GM12878 (cell line): ENCODE measurements at regions not wholly inside any gene's neighbourhood (a gene's known extent, or its start where the extent isn't known, plus 50 kb on each side); places are given as distances from the start of the nearest gene placed in this dataset.

Source experiments
- ATAC-seq: fragments of 200-7000 bp; cut with Tn5 transposase; 3 replicates; pipeline ENCODE4 v1.9.1; 2020; ENCODE audit warnings: mild to moderate bottlenecking, moderate library complexity
- BruUV-seq: library from RNA; stranded (reverse); fragments of 400-500 nt; replicated peaks from 2 replicates; lab custom pipeline; 2021; lab: Mats Ljungman, UMichigan
- CTCF ChIA-PET: fragments of 300-600 bp; sonication (Branson Sonifier 250); formaldehyde crosslinking; extraction: SDS; loops from one replicate; lab custom pipeline; 2021; ENCODE audit warnings: inconsistent platforms; lab: Yijun Ruan, JAX
- POLR2A ChIA-PET: fragments of 350-600 bp; formaldehyde crosslinking; extraction: SDS; loops from one replicate; lab custom pipeline; 2021; ENCODE audit warnings: inconsistent platforms; lab: Charles Lee
- RAD21 ChIA-PET: fragments of 300-600 bp; sonication (Branson Sonifier 250); formaldehyde crosslinking; loops from one replicate; lab custom pipeline; 2023; ENCODE audit warnings: antibody characterized with exemption; ENCODE audit not compliant: unreplicated experiment; lab: Charles Lee
- SMC1A ChIA-PET: fragments of 300-600 bp; sonication (Branson Sonifier 250); formaldehyde crosslinking; loops from one replicate; lab custom pipeline; 2023; ENCODE audit not compliant: unreplicated experiment, uncharacterized antibody; lab: Charles Lee
- DNase-seq: peaks from one replicate; pipeline ENCODE4 v3.0.0-alpha.2; 2011; ENCODE audit warnings: low read depth, low spot score
- FAIRE-seq: peaks from 3 replicates; lab custom pipeline; 2011; peaks lifted over from hg19 to GRCh38; lab: Jason Lieb, UNC
- H2AFZ ChIP-seq: 2 replicates; pipeline ENCODE4 v1.6.0; 2011; ENCODE audit warnings: low read depth, low read length, control low read depth; ENCODE audit not compliant: control insufficient read depth
- H3K27ac ChIP-seq: 2 replicates; pipeline ENCODE4 v1.5.1; 2011; ENCODE audit warnings: control low read depth; ENCODE audit not compliant: control insufficient read depth, insufficient read depth
- H3K27me3 ChIP-seq, 2 experiments: replicated peaks in 1 of 2; 2 replicates each; pipeline versions ENCODE4 v1.6.0 to v1.6.1; 2011; ENCODE audit warnings: low read length in 1 of 2; ENCODE audit not compliant: control insufficient read depth in 2 of 2, insufficient read depth in 2 of 2
- H3K36me3 ChIP-seq, 2 experiments: 2 replicates each; pipeline ENCODE4 v1.5.1; 2011; ENCODE audit warnings: low read length in 1 of 2; ENCODE audit not compliant: control insufficient read depth in 2 of 2, insufficient read depth in 2 of 2
- H3K4me1 ChIP-seq: 2 replicates; pipeline ENCODE4 v1.6.1; 2011; ENCODE audit warnings: mild to moderate bottlenecking, low read length, moderate library complexity, mixed read lengths; ENCODE audit not compliant: control insufficient read depth, insufficient read depth
- H3K4me2 ChIP-seq: 2 replicates; pipeline ENCODE4 v1.6.0; 2011; ENCODE audit warnings: control low read depth; ENCODE audit not compliant: control insufficient read depth, insufficient read depth
- H3K4me3 ChIP-seq: fragments of 200-600 bp; sonication (generic); 2 replicates; pipeline ENCODE4 v1.5.1; 2016
- H3K79me2 ChIP-seq: 2 replicates; pipeline ENCODE4 v1.6.0; 2011; ENCODE audit warnings: low read length; ENCODE audit not compliant: control insufficient read depth, insufficient read depth
- H3K9ac ChIP-seq: 2 replicates; pipeline ENCODE4 v1.8.0; 2011; ENCODE audit warnings: low read length, control low read depth, mixed read lengths; ENCODE audit not compliant: control insufficient read depth, insufficient read depth
- H3K9me3 ChIP-seq: replicated peaks from 3 replicates; pipeline ENCODE4 v1.5.1; 2011; ENCODE audit warnings: mild to moderate bottlenecking, low read length; ENCODE audit not compliant: control insufficient read depth, insufficient read depth
- H4K20me1 ChIP-seq: 2 replicates; pipeline ENCODE4 v1.6.0; 2011; ENCODE audit not compliant: control insufficient read depth, insufficient read depth
- ATF7 ChIP-seq: fragments of 450-650 bp; IDR thresholded peaks from 2 replicates; pipeline ENCODE4 v1.6.1; 2016; ENCODE audit warnings: low read depth, mild to moderate bottlenecking
- CBX5 ChIP-seq: sonication (generic); IDR thresholded peaks from 2 replicates; pipeline ENCODE4 v1.6.1; 2016; ENCODE audit warnings: low read depth, moderate library complexity, mild to moderate bottlenecking, inconsistent platforms
- CHD4 ChIP-seq: fragments of 200-600 bp; sonication (generic); IDR thresholded peaks from 2 replicates; pipeline ENCODE4 v1.6.1; 2016; ENCODE audit warnings: mild to moderate bottlenecking
- CREB1 ChIP-seq: IDR thresholded peaks from 2 replicates; pipeline ENCODE4 v1.6.1; 2012; ENCODE audit warnings: low read depth, mild to moderate bottlenecking, inconsistent platforms
- E2F8 ChIP-seq: fragments of 450-650 bp; IDR thresholded peaks from 2 replicates; pipeline ENCODE4 v1.6.1; 2018; ENCODE audit warnings: mild to moderate bottlenecking, low read depth, moderate library complexity; ENCODE audit not compliant: partially characterized antibody
- HDGF ChIP-seq: fragments of 450-650 bp; IDR thresholded peaks from 2 replicates; pipeline ENCODE4 v1.6.1; 2016; ENCODE audit warnings: antibody characterized with exemption
- RCOR1 ChIP-seq: conservative IDR thresholded peaks from 2 replicates; pipeline ENCODE4 v1.6.1; 2012; ENCODE audit warnings: low read depth, low read length, improper control_type of control experiment
- SMC3 ChIP-seq: IDR thresholded peaks from 2 replicates; pipeline ENCODE4 v1.6.1; 2011; ENCODE audit warnings: low read length, improper control_type of control experiment, borderline replicate concordance
- STAT1 ChIP-seq: fragments of 450-650 bp; conservative IDR thresholded peaks from 2 replicates; pipeline ENCODE4 v1.6.1; 2014; ENCODE audit warnings: antibody characterized with exemption, mild to moderate bottlenecking
- TBL1XR1 ChIP-seq: IDR thresholded peaks from 2 replicates; pipeline ENCODE4 v1.6.1; 2012; ENCODE audit warnings: low read depth, low read length, improper control_type of control experiment
- TCF7 ChIP-seq: IDR thresholded peaks from 2 replicates; pipeline ENCODE4 v1.6.1; 2014; ENCODE audit warnings: antibody characterized with exemption, borderline replicate concordance
- ZNF24 ChIP-seq: fragments of 450-650 bp; IDR thresholded peaks from 2 replicates; pipeline ENCODE4 v1.6.1; 2017; ENCODE audit warnings: antibody characterized with exemption, mild to moderate bottlenecking
- WGBS: methylation state at CpG from one replicate; pipeline ENCODE4 v1.1.6; 2016; ENCODE audit warnings: low lambda C conversion rate; ENCODE audit not compliant: insufficient replicate concordance, insufficient coverage; ENCODE audit errors: missing lambda C conversion rate; 5-methylcytosine and 5-hydroxymethylcytosine counted together
- in situ Hi-C: fragments of 300-500 bp; cut with MboI; formaldehyde crosslinking; loops from 9 replicates; pipeline ENCODE4 v1.14.3; 2018; ENCODE audit warnings: mixed read lengths
- intact Hi-C: fragments of 100-400 bp; cut with micrococcal nuclease; formaldehyde crosslinking; loops from one replicate; pipeline ENCODE4 v1.14.2; 2022; ENCODE audit not compliant: unreplicated experiment

GRCh38 chr2:196318517-196319377, 147.4 kb upstream of the STK17B start:
- no peak overlapping the region for H3K9ac ChIP-seq
- H3K27me3 ChIP-seq = no peaks in the 10 kb centered on the region
- CTCF ChIA-PET = interaction anchor here (1.1 kb wide), 1 partner anchor 433 kb away, joined by 3 read pairs; no protein-coding TSS in a partner anchor
- ATAC-seq = no peak
- RAD21 ChIA-PET = no interaction called here
- TF ChIP-seq STAT1 = no peak
- TF ChIP-seq SMC3 = no peak
- no peak for TF ChIP-seq HDGF
- no peak for TF ChIP-seq E2F8
- no peak for TF ChIP-seq CREB1
- no peak for TF ChIP-seq CHD4
- TF ChIP-seq TCF7 = no peak
- no peak for TF ChIP-seq RCOR1
- TF ChIP-seq TBL1XR1 = no peak
- no peak for TF ChIP-seq ZNF24
- TF ChIP-seq ATF7 = no peak
- no peak for TF ChIP-seq CBX5
- DNase-seq = no peak
- no peaks in the 10 kb centered on the region for H3K9me3 ChIP-seq
- H3K4me2 ChIP-seq = no peak overlapping the region
- WGBS = 59% methylated on average over 24 of the region's 24 CpGs
- no peak overlapping the region for H3K4me3 ChIP-seq
- POLR2A ChIA-PET = interaction anchor here (1.0 kb wide), 1 partner anchor 9 kb away, joined by 3 read pairs; no protein-coding TSS in a partner anchor
- H4K20me1 ChIP-seq = no peaks in the 10 kb centered on the region
- H3K36me3 ChIP-seq = peaks cover 10 to 23% of the 10 kb centered on the region in 2 experiments
- no peak for FAIRE-seq
- intact Hi-C loops = no loop called here
- in situ Hi-C loops = no loop called here
- H3K4me1 ChIP-seq = no peaks in the 10 kb centered on the region
- H3K79me2 ChIP-seq = no peaks in the 10 kb centered on the region
- no peak overlapping the region for H3K27ac ChIP-seq
- SMC1A ChIA-PET = interaction anchor here (0.8 to 1.2 kb wide), 4 partner anchors 16 to 135 kb away, joined by 3 to 4 read pairs (median 4); no protein-coding TSS in a partner anchor
- BruUV-seq = TSS peak; percentile 4
- H2AFZ ChIP-seq = no peak overlapping the region
